Mucosa of descending colon (tissue), 3 donors: ENCODE measurements at regions not wholly inside any gene's neighbourhood (a gene's known extent, or its start where the extent isn't known, plus 50 kb on each side); places are given as distances from the start of the nearest gene placed in this dataset.
"Not testable (repeated sequence)": the region's sequence is repeated elsewhere in the genome, so short reads cannot be mapped to it uniquely, and the experiment has no call there.

Experiments
- ATAC-seq: fragments of 200-7000 bp; cut with Tn5 transposase; one replicate; pipeline ENCODE4 v1.9.1; 2020; ENCODE audit warnings: mild to moderate bottlenecking, moderate library complexity
- DNase-seq, 3 donors: peaks; one replicate each; pipeline ENCODE4 v3.0.0-alpha.2; 2020
- H3K36me3 ChIP-seq: fragments of 200-600 bp; one replicate; pipeline ENCODE4 v1.8.0; 2021; ENCODE audit warnings: low read depth, mild to moderate bottlenecking
- H3K4me1 ChIP-seq: fragments of 200-600 bp; one replicate; pipeline ENCODE4 v1.8.0; 2021; ENCODE audit warnings: low read depth, mild to moderate bottlenecking
- H3K4me3 ChIP-seq: fragments of 200-600 bp; one replicate; pipeline ENCODE4 v1.8.0; 2021; ENCODE audit warnings: mild to moderate bottlenecking
- H3K9me3 ChIP-seq: fragments of 200-600 bp; one replicate; pipeline ENCODE4 v1.8.0; 2021; ENCODE audit warnings: mild to moderate bottlenecking
- intact Hi-C, 2 donors: fragments of 100-400 bp; cut with DNase I in 1 of 2; cut with micrococcal nuclease in 1 of 2; formaldehyde crosslinking; loops; one replicate each; pipeline versions ENCODE4 v1.11.0 to v1.11.1; 2022; cut with DNase I, micrococcal nuclease
- TF ChIP-seq, protein P1 (sequence below): fragments of 200-600 bp; IDR thresholded peaks from one replicate; pipeline ENCODE4 v1.8.0; 2022; ENCODE audit warnings: antibody characterized with exemption, mild to moderate bottlenecking
- donor health status: DM: no; HTN: no; CAD: no; lungs with moderate emphysema.
- donor health status: DM: no; HTN: no; CAD: no.
- donor health status: DM: no; HTN: yes; CAD: no.

- H3K4me1 ChIP-seq = no peaks in the 10 kb centered on the region
- TF ChIP-seq, protein P1, sequence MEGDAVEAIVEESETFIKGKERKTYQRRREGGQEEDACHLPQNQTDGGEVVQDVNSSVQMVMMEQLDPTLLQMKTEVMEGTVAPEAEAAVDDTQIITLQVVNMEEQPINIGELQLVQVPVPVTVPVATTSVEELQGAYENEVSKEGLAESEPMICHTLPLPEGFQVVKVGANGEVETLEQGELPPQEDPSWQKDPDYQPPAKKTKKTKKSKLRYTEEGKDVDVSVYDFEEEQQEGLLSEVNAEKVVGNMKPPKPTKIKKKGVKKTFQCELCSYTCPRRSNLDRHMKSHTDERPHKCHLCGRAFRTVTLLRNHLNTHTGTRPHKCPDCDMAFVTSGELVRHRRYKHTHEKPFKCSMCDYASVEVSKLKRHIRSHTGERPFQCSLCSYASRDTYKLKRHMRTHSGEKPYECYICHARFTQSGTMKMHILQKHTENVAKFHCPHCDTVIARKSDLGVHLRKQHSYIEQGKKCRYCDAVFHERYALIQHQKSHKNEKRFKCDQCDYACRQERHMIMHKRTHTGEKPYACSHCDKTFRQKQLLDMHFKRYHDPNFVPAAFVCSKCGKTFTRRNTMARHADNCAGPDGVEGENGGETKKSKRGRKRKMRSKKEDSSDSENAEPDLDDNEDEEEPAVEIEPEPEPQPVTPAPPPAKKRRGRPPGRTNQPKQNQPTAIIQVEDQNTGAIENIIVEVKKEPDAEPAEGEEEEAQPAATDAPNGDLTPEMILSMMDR = no peak
- no peak overlapping the region for H3K4me3 ChIP-seq
- intact Hi-C loops = no loop called here
- ATAC-seq (no peak), DNase-seq (no peak)
- H3K36me3 ChIP-seq = no peaks in the 10 kb centered on the region
- no peaks in the 10 kb centered on the region for H3K9me3 ChIP-seq
Observed at GRCh38 chr17:70379945-70380344, 210.6 kb downstream of the KCNJ2 start.

DNA sequence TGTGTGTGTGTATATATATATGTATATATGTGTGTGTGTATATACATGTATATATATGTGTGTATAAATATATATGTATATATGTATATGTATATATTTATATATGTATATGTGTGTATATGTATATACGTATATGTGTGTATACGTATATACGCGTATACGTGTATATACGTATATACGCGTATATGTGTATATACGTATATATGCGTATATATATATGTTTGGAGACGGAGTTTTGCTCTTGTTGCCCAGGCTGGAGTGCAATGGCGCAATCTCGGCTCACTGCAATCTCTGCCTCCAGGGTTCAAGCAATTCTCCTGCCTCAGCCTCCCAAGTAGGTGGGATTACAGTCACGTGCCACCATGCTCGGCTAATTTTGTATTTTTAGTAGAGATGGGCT, 212.6 kb downstream of the KCNJ2 start:
- intact Hi-C loops, ATAC-seq, H3K9me3 ChIP-seq, H3K4me1 ChIP-seq, H3K36me3 ChIP-seq, DNase-seq, H3K4me3 ChIP-seq: not testable (repeated sequence)

DNA sequence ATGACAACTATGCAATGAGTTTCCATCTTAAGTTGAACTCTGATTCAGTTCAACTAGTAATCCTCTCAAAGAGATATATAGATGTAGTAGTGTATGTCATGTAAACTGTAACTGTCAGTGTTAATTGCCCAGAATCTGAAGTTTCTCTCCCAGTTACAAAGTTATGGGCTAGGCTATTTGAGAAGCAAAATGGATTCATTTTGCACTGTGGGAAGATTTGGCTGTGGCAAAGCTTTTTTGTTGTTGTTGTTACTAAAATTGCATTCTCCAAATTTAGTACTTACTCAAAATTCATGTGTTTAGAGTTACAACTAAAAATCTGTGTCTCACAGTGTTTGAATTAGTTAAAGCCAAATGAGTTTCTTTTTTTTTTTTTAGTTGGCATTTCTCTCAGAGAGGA, 219.0 kb downstream of the KCNJ2 start:
- DNase-seq = no peak
- TF ChIP-seq, protein P1 = no peak
- intact Hi-C loops = no loop called here
- H3K4me1 ChIP-seq = no peaks in the 10 kb centered on the region
- H3K4me3 ChIP-seq = no peak overlapping the region
- ATAC-seq = no peak
- no peaks in the 10 kb centered on the region for H3K9me3 ChIP-seq
- H3K36me3 ChIP-seq = no peaks in the 10 kb centered on the region

DNA sequence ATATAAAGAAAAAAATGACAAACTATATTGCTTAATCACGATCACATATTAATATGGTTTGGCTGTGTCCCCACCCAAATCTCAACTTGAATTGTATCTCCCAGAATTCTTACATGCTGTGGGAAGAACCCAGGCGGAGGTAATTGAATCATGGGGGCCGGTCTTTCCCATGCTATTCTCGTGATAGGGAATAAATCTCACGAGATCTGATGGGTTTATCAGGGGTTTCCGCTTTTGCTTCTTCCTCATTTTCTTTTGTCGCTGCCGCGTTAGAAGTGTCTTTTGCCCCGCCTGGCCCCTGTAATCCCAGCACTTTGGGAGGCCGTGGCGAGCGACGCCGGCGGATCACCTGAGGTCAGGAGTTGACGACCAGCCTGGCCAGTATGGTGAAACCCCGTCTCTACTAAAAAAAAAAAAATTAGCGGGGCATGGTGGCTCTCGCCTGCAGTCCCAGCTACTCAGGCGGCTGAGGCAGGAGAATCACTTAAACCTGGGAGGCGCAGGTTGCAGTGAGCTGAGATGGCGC, 220.0 kb downstream of the KCNJ2 start:
- H3K9me3 ChIP-seq, H3K36me3 ChIP-seq, H3K4me1 ChIP-seq, intact Hi-C loops, H3K4me3 ChIP-seq, ATAC-seq: not testable (repeated sequence)
- DNase-seq = peak in 1 of 3 donors; percentile 27

DNA sequence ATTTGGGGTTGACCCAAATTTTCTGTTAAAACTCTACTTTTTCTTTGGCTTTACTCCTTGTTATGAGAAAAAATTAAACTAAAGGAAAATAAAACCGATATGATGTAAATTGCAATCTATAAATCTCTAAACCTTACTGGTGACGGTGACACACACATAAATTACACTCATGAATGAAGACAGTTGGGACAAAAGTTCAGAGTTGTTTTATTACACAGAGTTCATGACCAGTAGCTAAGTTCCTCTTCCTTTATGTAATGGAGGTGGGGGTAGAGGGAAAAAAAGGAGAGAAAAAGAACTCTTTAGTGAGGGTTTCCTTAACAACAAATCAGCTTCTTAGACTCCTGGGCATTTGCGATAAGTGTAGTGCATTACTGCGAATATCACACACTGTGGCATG, 220.7 kb downstream of the KCNJ2 start:
- ATAC-seq (peak; percentile 80), DNase-seq (no peak)
- Histone ChIP-seq H3K36me3 (no peaks in the 10 kb centered on the region), H3K4me3 (no peak overlapping the region), H3K9me3 (no peaks in the 10 kb centered on the region), H3K4me1 (no peaks in the 10 kb centered on the region)
- intact Hi-C loops = no loop called here
- TF ChIP-seq, protein P1 = no peak

DNA sequence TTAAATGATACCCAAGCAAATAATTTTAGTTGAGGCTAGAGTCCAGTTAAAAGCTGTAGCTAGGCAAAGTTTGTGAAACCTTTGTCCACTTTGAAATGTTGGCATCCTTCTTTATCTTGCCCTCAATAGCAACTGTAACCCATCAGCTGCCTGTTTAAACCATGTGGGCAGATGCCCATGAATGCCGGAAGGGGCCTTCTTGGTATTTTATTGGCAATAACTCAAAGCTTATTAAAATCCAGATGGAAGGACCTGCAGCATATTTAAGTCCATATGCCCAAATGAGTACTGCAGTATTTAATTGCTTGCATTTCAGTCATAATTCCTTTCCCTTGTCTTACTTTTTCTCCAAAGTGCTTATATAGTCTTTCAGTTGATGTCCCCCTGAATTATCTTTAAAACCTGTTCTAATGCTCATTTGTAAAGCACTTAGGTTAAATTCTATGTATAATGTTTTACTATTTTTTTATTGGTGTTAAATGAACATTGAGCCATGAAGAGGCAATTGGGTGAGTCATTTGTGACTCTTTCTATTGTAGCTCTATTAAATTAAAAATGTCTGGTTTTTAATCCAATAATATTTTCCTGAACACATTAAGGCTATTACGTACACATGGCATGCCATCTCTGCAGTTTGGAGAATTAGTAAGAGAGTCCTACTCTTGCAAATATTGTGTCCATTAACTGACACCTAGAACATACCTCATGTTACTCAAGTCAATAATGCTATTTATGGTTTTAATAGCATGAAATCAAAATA, 225.3 kb downstream of the KCNJ2 start:
- Histone ChIP-seq H3K36me3 (no peaks in the 10 kb centered on the region), H3K9me3 (no peaks in the 10 kb centered on the region), H3K4me3 (no peak overlapping the region), H3K4me1 (no peaks in the 10 kb centered on the region)
- TF ChIP-seq, protein P1 = no peak
- ATAC-seq (no peak), DNase-seq (no peak)
- intact Hi-C loops = no loop called here
